ENCODE measurements at regions not wholly inside any gene's neighbourhood (a gene's known extent, or its start where the extent isn't known, plus 50 kb on each side); places are given as distances from the start of the nearest gene placed in this dataset.

- no peak for TF ChIP-seq CTCF (IDR thresholded peaks at IDR 0.05; ENCODE audit: low read depth, low read length)
- DNase-seq (ENCODE audit: extremely low read depth, low read depth), result no peak
Observed at GRCh38 chr14:100638211-100638855, 51.1 kb upstream of the BEGAIN start.

- no peak for DNase-seq (ENCODE audit: extremely low read depth, low read depth)
- TF ChIP-seq CTCF (IDR thresholded peaks at IDR 0.05; ENCODE audit: low read depth, low read length), result no peak
Observed at GRCh38 chr14:100639280-100639679, 52.1 kb upstream of the BEGAIN start.

GRCh38 chr14:100640471-100641273 lies 53.5 kb upstream of the BEGAIN start:
- no peak for TF ChIP-seq CTCF (IDR thresholded peaks at IDR 0.05; ENCODE audit: low read depth, low read length)
- DNase-seq (ENCODE audit: extremely low read depth, low read depth), result no peak

DNA sequence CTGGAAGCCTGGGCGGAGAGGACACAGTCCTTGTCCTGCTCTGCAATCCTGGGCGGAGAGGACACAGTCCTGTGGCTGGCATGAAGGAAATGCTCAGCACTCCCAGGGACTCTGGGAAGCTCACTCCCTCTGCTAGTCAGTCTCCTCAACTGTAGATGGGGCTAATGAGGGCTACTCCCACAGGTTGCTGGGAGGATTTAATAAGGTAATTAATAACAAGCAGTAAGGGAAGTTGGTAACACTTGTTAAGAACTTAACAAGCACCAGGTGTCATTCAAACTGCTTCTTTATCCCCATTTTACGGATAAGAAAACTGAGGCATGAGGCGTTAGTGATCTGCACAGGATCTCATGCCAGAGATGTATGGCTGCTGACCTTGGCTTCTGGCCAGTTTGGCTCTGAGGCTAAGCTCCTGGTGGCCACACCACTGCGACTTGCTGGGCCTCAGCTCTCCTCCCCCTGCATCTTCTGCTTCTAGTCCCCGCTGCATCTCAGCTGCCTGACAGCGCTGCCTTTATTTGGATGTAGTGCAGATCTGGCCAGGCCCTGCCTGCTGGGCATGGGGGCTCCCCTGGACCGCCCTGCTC lies 54.1 kb upstream of the BEGAIN start:
- DNase-seq (ENCODE audit: extremely low read depth, low read depth), result no peak
- no peak for TF ChIP-seq CTCF (IDR thresholded peaks at IDR 0.05; ENCODE audit: low read depth, low read length)

DNA sequence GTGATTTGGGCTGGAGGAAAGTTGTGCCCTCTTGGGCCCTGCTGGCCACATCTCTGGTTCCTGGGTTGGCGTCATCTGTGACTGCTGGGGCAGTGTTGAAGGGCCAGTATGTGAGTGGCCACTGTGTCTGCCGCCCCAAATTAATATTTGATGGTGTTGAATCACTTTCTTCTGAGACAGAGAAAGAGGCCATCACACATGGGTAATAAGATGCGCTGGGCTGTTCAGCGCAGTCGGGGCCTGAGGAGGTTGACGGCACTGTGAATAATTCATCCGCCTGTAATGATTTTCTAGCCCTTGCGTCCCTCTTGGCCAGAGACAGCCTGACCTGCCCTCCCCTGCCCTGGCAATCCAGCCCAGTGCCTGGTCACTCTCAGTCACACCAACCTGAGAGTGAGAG lies 56.2 kb upstream of the BEGAIN start:
- no peak for DNase-seq (ENCODE audit: extremely low read depth, low read depth)
- TF ChIP-seq CTCF (IDR thresholded peaks at IDR 0.05; ENCODE audit: low read depth, low read length), result no peak

DNA sequence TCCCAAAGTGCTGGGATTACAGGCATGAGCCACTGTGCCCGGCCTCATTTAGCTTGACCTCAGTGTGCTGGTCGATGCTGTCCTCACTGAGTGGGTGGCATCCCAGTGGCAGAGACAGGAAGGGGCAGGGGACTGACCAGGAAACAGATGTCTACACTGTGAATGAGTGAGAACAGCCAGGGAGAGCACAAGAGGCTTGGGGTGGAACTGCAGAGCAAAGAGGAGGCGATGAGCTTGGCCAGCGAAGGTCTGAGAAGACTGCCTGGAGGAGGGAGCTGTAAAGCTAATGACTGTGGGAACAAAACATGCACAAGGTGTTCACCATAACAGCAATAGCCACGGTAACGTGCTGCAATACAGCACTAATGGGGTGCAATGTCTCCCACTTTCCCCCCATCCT lies 57.2 kb upstream of the BEGAIN start:
- no peak for DNase-seq (ENCODE audit: extremely low read depth, low read depth)
- TF ChIP-seq CTCF (IDR thresholded peaks at IDR 0.05; ENCODE audit: low read depth, low read length), result no peak

GRCh38 chr14:100644784-100645183 lies 57.6 kb upstream of the BEGAIN start:
- DNase-seq (ENCODE audit: extremely low read depth, low read depth), result no peak
- no peak for TF ChIP-seq CTCF (IDR thresholded peaks at IDR 0.05; ENCODE audit: low read depth, low read length)

Measured in AG09319 (cell line).